ENCODE measurements at regions not wholly inside any gene's neighbourhood (a gene's known extent, or its start where the extent isn't known, plus 50 kb on each side); places are given as distances from the start of the nearest gene placed in this dataset.

DNA sequence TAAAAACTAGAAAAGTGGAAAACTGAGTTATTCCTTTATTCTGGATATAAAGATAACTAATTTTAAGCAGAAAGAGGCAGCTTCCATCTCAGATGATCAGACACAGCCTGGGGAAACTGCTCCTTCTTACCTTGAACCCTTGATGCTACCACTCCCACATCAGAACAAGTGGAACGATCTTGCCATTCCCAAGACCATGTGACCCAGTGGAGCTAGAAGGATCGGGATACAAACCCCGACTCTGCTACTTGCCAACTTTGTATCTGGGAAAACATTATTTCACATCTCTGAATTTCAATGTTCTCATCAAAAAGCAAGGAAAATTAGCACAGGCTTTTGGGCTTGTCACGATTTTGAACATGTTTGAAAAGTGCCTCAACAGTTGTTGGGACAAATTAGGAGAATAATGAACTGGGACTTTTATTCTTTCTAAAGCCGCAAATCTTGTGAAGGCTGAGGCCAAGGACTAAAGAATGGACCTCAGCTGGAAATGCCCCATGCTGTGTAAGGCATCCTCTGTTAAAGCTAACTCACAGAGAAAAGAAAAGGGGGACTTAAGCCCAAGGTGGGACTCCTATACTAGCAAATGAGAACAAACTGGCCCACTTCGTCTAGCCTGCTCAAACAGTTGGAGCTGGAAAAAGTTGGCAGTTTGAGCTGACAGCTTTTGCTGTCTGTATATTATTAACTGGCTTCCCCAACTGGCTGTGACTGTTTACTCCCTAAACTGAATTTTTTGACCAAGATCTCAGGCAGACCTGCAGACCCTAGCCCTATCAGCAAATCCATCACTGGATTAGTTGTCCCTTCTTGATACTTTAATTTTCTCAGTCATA, 552.3 kb downstream of the EFNA5 start:
- no peak for TF ChIP-seq EZH2 (IDR thresholded peaks at IDR 0.05; ENCODE audit: borderline replicate concordance, insufficient read depth, low read depth, low read length, poor library complexity, severe bottlenecking)
- TF ChIP-seq, protein P1, sequence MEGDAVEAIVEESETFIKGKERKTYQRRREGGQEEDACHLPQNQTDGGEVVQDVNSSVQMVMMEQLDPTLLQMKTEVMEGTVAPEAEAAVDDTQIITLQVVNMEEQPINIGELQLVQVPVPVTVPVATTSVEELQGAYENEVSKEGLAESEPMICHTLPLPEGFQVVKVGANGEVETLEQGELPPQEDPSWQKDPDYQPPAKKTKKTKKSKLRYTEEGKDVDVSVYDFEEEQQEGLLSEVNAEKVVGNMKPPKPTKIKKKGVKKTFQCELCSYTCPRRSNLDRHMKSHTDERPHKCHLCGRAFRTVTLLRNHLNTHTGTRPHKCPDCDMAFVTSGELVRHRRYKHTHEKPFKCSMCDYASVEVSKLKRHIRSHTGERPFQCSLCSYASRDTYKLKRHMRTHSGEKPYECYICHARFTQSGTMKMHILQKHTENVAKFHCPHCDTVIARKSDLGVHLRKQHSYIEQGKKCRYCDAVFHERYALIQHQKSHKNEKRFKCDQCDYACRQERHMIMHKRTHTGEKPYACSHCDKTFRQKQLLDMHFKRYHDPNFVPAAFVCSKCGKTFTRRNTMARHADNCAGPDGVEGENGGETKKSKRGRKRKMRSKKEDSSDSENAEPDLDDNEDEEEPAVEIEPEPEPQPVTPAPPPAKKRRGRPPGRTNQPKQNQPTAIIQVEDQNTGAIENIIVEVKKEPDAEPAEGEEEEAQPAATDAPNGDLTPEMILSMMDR (IDR thresholded peaks at IDR 0.05): no peak
